Endothelial cell of umbilical vein (primary cell): ENCODE measurements at regions not wholly inside any gene's neighbourhood (a gene's known extent, or its start where the extent isn't known, plus 50 kb on each side); places are given as distances from the start of the nearest gene placed in this dataset.

Source experiments
- EZH2 ChIP-seq: IDR thresholded peaks from 2 replicates; pipeline ENCODE4 v1.6.1; 2012; ENCODE audit warnings: borderline replicate concordance, low read depth, mild to moderate bottlenecking, moderate library complexity, low read length, inconsistent platforms; ENCODE audit not compliant: severe bottlenecking
- POLR2AphosphoS5 ChIP-seq: IDR thresholded peaks from 2 replicates; pipeline ENCODE4 v1.6.1; 2012; ENCODE audit warnings: low read depth, mild to moderate bottlenecking, control low read depth, low read length, moderate library complexity; ENCODE audit not compliant: insufficient read depth
- TF ChIP-seq, protein P1 (sequence below), 2 donors: IDR thresholded peaks; 1 replicate in 1 of 2; 2 replicates in 1 of 2; pipeline ENCODE4 v1.5.1; 2011; ENCODE audit warnings: low read length in 2 of 2, mild to moderate bottlenecking in 2 of 2, moderate library complexity in 2 of 2, control low read depth in 1 of 2, inconsistent platforms in 1 of 2, low read depth in 1 of 2; ENCODE audit not compliant: insufficient read depth in 1 of 2; ENCODE audit errors: extremely low read depth in 1 of 2
- TF ChIP-seq, protein P2 (sequence below): IDR thresholded peaks from 2 replicates; pipeline ENCODE4 v1.6.1; 2011; ENCODE audit not compliant: insufficient read depth, insufficient read length

DNA sequence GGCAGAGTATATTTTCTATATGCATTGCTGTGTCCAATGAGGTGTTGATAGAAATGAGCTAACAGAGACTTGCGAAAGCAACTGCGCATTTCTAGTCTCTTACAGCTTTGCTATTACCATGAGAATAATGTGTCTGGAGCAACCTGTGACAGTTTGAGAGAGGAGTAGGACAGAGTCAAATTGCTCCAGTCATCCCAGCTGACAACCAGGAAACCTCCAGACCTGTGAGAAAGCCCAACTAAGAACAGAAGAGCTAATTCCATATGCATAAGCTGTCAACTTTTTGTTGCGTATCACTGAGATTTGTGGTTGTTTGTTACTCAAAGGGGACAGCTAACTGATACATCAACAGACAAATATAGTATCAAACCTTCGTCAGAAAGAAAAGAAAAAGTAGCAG is 354.1 kb upstream of the LRRC7 start:
- TF ChIP-seq, protein P1, sequence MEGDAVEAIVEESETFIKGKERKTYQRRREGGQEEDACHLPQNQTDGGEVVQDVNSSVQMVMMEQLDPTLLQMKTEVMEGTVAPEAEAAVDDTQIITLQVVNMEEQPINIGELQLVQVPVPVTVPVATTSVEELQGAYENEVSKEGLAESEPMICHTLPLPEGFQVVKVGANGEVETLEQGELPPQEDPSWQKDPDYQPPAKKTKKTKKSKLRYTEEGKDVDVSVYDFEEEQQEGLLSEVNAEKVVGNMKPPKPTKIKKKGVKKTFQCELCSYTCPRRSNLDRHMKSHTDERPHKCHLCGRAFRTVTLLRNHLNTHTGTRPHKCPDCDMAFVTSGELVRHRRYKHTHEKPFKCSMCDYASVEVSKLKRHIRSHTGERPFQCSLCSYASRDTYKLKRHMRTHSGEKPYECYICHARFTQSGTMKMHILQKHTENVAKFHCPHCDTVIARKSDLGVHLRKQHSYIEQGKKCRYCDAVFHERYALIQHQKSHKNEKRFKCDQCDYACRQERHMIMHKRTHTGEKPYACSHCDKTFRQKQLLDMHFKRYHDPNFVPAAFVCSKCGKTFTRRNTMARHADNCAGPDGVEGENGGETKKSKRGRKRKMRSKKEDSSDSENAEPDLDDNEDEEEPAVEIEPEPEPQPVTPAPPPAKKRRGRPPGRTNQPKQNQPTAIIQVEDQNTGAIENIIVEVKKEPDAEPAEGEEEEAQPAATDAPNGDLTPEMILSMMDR (IDR thresholded peaks at IDR 0.05; ENCODE audit: extremely low read depth in 1 of 2, insufficient read depth in 1 of 2, low read depth in 1 of 2, low read length in 2 of 2), result no peak
- TF ChIP-seq, protein P2, sequence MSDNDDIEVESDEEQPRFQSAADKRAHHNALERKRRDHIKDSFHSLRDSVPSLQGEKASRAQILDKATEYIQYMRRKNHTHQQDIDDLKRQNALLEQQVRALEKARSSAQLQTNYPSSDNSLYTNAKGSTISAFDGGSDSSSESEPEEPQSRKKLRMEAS, result no peak
- TF ChIP-seq POLR2AphosphoS5 (no peak), EZH2 (no peak)
